CD14-positive monocyte (primary cell): ENCODE measurements at regions not wholly inside any gene's neighbourhood (a gene's known extent, or its start where the extent isn't known, plus 50 kb on each side); places are given as distances from the start of the nearest gene placed in this dataset.

Source experiments
- DNase-seq, 3 donors: peaks; one replicate each; pipeline ENCODE4 v3.0.0-alpha.2; 2011 to 2022
- H2AFZ ChIP-seq: 2 replicates; pipeline ENCODE4 v1.6.0; 2012; ENCODE audit warnings: mild to moderate bottlenecking, low read depth, low read length, inconsistent platforms; ENCODE audit not compliant: insufficient read depth, poor library complexity, severe bottlenecking
- H3K27ac ChIP-seq, 2 donors: 1 replicate in 1 of 2; 2 replicates in 1 of 2; pipeline ENCODE4 v1.5.1; 2012 to 2013; ENCODE audit warnings: low read length in 2 of 2, control low read depth in 1 of 2, inconsistent platforms in 1 of 2, low read depth in 1 of 2, mild to moderate bottlenecking in 1 of 2
- H3K27me3 ChIP-seq, 2 donors: one replicate each; pipeline versions ENCODE4 v1.6.0 to v1.6.1; 2011 to 2013; ENCODE audit warnings: low read length in 2 of 2; ENCODE audit not compliant: control insufficient read depth in 2 of 2, insufficient read depth in 2 of 2
- H3K36me3 ChIP-seq, 2 donors: replicated peaks in 1 of 2; 1 replicate in 1 of 2; 2 replicates in 1 of 2; pipeline versions ENCODE4 v1.5.1 to v1.6.1; 2012 to 2013; ENCODE audit warnings: low read length in 2 of 2, control low read depth in 1 of 2, inconsistent platforms in 1 of 2, mild to moderate bottlenecking in 1 of 2; ENCODE audit not compliant: insufficient read depth in 2 of 2, control insufficient read depth in 1 of 2
- H3K4me1 ChIP-seq, 2 donors: 1 replicate in 1 of 2; 2 replicates in 1 of 2; pipeline versions ENCODE4 v1.5.1 to v1.6.1; 2012 to 2013; ENCODE audit warnings: low read length in 2 of 2, control low read depth in 1 of 2, inconsistent platforms in 1 of 2, mild to moderate bottlenecking in 1 of 2, moderate library complexity in 1 of 2; ENCODE audit not compliant: insufficient read depth in 2 of 2, control insufficient read depth in 1 of 2
- H3K4me2 ChIP-seq: replicated peaks from 2 replicates; pipeline ENCODE3; 2012; ENCODE audit warnings: low read length, moderate library complexity, mild to moderate bottlenecking; ENCODE audit not compliant: poor library complexity, severe bottlenecking; ENCODE audit errors: extremely low read depth
- H3K4me3 ChIP-seq, 3 experiments: fragments of 200-600 bp in 1 of 3; sonication (generic) in 1 of 3; replicated peaks in 1 of 3; 1 replicate in 2 of 3; 2 replicates in 1 of 3; pipeline ENCODE4 v1.5.1; 2011 to 2013; ENCODE audit warnings: low read length in 3 of 3, mild to moderate bottlenecking in 3 of 3, control low read depth in 2 of 3, low read depth in 2 of 3, inconsistent platforms in 1 of 3, moderate library complexity in 1 of 3
- H3K79me2 ChIP-seq: 2 replicates; pipeline ENCODE4 v1.6.0; 2012; ENCODE audit warnings: mild to moderate bottlenecking, control low read depth, inconsistent platforms, low read length, moderate library complexity; ENCODE audit not compliant: insufficient read depth
- H3K9ac ChIP-seq: 2 replicates; pipeline ENCODE4 v1.6.0; 2017; ENCODE audit warnings: low read length, mild to moderate bottlenecking; ENCODE audit not compliant: insufficient read depth, poor library complexity, severe bottlenecking
- H3K9me3 ChIP-seq, 2 donors: replicated peaks in 1 of 2; 1 replicate in 1 of 2; 2 replicates in 1 of 2; pipeline versions ENCODE4 v1.5.1 to v1.6.1; 2012 to 2013; ENCODE audit warnings: low read length in 2 of 2, control low read depth in 1 of 2; ENCODE audit not compliant: control insufficient read depth in 1 of 2, insufficient read depth in 1 of 2
- H4K20me1 ChIP-seq: 2 replicates; pipeline ENCODE4 v1.6.0; 2012; ENCODE audit warnings: mild to moderate bottlenecking, low read length, control low read depth, moderate library complexity; ENCODE audit not compliant: insufficient read depth
- H3K27ac Mint-ChIP-seq, 7 donors: one replicate each; pipeline ENCODE4 v1.8.0; 2020; ENCODE audit warnings: mild to moderate bottlenecking in 7 of 7, mixed read lengths in 7 of 7, moderate library complexity in 6 of 7, inconsistent platforms in 2 of 7
- H3K27me3 Mint-ChIP-seq, 3 donors: one replicate each; pipeline ENCODE4 v1.8.0; 2021 to 2022; ENCODE audit warnings: low read depth in 3 of 3, mild to moderate bottlenecking in 3 of 3, mixed read lengths in 3 of 3, moderate library complexity in 3 of 3, inconsistent platforms in 1 of 3
- H3K36me3 Mint-ChIP-seq, 2 donors: one replicate each; pipeline ENCODE4 v1.8.0; 2020; ENCODE audit warnings: mixed read lengths in 2 of 2, inconsistent platforms in 1 of 2, mild to moderate bottlenecking in 1 of 2
- H3K4me1 Mint-ChIP-seq: one replicate; pipeline ENCODE4 v1.8.0; 2020; ENCODE audit warnings: mild to moderate bottlenecking, mixed read lengths
- H3K4me3 Mint-ChIP-seq, 2 donors: one replicate each; pipeline ENCODE4 v1.8.0; 2020; ENCODE audit warnings: mild to moderate bottlenecking in 2 of 2, mixed read lengths in 2 of 2, moderate library complexity in 1 of 2
- H3K9me3 Mint-ChIP-seq, 7 donors: one replicate each; pipeline ENCODE4 v1.8.0; 2020 to 2022; ENCODE audit warnings: mixed read lengths in 7 of 7, mild to moderate bottlenecking in 6 of 7, moderate library complexity in 6 of 7, inconsistent platforms in 2 of 7
- CTCF ChIP-seq: fragments of 200-600 bp; IDR thresholded peaks from one replicate; pipeline ENCODE4 v1.8.0; 2022; ENCODE audit warnings: antibody characterized with exemption, mild to moderate bottlenecking
- whole genome bisulfite sequencing: methylation state at CpG from one replicate; pipeline ENCODE4 v1.1.5; 2013; ENCODE audit warnings: missing lambda C conversion rate; ENCODE audit not compliant: insufficient coverage; 5-methylcytosine and 5-hydroxymethylcytosine counted together
- intact Hi-C, 2 donors: fragments of 100-400 bp; cut with micrococcal nuclease; formaldehyde crosslinking; loops; one replicate each; pipeline versions ENCODE4 v1.15.0 to v1.15.1; 2023

- Histone ChIP-seq H3K79me2 (no peaks in the 10 kb centered on the region), H3K9me3 (peaks cover 0 to 3% of the 10 kb centered on the region in 2 donors), H3K4me1 (peaks cover 3% of the 10 kb centered on the region in 2 donors), H3K4me3 (no peak overlapping the region), H3K27ac (no peak overlapping the region), H3K9ac (no peak overlapping the region), H4K20me1 (no peaks in the 10 kb centered on the region), H3K27me3 (peaks cover 0 to 9% of the 10 kb centered on the region in 2 donors), H3K4me2 (no peak overlapping the region), H3K36me3 (no peaks in the 10 kb centered on the region), H2AFZ (no peak overlapping the region)
- peak overlapping the region in 1 of 2 donors; percentile 54 for H3K4me3 Mint-ChIP-seq
- H3K27me3 Mint-ChIP-seq, result peaks cover 17 to 45% (median 27%) of the 10 kb centered on the region in 3 donors
- peaks cover 1% of the 10 kb centered on the region for H3K4me1 Mint-ChIP-seq
- H3K9me3 Mint-ChIP-seq, result peaks cover 1 to 6% (median 6%) of the 10 kb centered on the region in 7 donors
- TF ChIP-seq CTCF, result no peak
- DNase-seq, result no peak
- peak overlapping the region in 1 of 7 donors; percentile 16 for H3K27ac Mint-ChIP-seq
- intact Hi-C loops, result no loop called here
- 81% methylated on average over 5 of the region's 5 CpGs for WGBS
- H3K36me3 Mint-ChIP-seq, result peaks cover 0 to 3% of the 10 kb centered on the region in 2 donors
These were observed 68.2 kb upstream of the CHST15 start for GRCh38 chr10:124161601-124162000.

- intact Hi-C loops, result no loop called here
- no peak overlapping the region for H3K4me2 ChIP-seq
- peaks cover 5% of the 10 kb centered on the region in 2 donors for H3K4me1 ChIP-seq
These were observed 67.7 kb upstream of the CHST15 start for GRCh38 chr10:124160943-124161582.

More at GRCh38 chr10:124160943-124161582, 67.7 kb upstream of the CHST15 start:
- peaks cover 17 to 45% (median 27%) of the 10 kb centered on the region in 3 donors for H3K27me3 Mint-ChIP-seq
- H3K4me3 Mint-ChIP-seq, result peak overlapping the region in 1 of 2 donors; percentile 54
- Histone ChIP-seq H2AFZ (no peak overlapping the region), H4K20me1 (no peaks in the 10 kb centered on the region), H3K27ac (no peak overlapping the region), H3K9me3 (no peaks in the 10 kb centered on the region), H3K4me3 (no peak overlapping the region), H3K79me2 (no peaks in the 10 kb centered on the region), H3K9ac (no peak overlapping the region), H3K27me3 (peaks cover 0 to 9% of the 10 kb centered on the region in 2 donors), H3K36me3 (no peaks in the 10 kb centered on the region)
- peaks cover 6% of the 10 kb centered on the region for H3K4me1 Mint-ChIP-seq
- DNase-seq, result no peak
- peak overlapping the region in 1 of 7 donors; percentile 16 for H3K27ac Mint-ChIP-seq
- H3K36me3 Mint-ChIP-seq, result peaks cover 0 to 3% of the 10 kb centered on the region in 2 donors
- H3K9me3 Mint-ChIP-seq, result peaks cover 0 to 5% (median 3%) of the 10 kb centered on the region in 7 donors
- WGBS, result 89% methylated on average over 9 of the region's 13 CpGs
- TF ChIP-seq CTCF, result no peak
